ENCODE measurements at regions not wholly inside any gene's neighbourhood (a gene's known extent, or its start where the extent isn't known, plus 50 kb on each side); places are given as distances from the start of the nearest gene placed in this dataset.

DNA sequence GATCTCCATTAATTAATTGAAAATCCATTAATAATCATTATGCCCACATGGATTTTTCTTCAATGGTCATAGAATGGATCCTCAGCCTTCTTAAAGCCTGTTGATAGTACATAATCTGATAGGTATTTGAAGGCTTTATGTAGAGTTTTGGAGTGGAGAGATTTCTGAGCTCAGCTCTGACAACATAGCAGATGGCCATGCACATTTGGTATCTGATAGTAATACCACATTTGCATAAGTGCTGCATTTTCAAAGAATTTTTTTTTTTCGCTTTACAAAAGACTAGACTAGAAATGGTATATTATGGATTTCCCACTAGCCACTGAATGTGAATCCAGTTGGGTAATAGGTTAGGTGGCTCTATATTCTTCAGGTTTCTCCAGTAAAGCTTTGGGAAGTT lies 440.6 kb downstream of the FGF13 start:
- TF ChIP-seq, protein P1, sequence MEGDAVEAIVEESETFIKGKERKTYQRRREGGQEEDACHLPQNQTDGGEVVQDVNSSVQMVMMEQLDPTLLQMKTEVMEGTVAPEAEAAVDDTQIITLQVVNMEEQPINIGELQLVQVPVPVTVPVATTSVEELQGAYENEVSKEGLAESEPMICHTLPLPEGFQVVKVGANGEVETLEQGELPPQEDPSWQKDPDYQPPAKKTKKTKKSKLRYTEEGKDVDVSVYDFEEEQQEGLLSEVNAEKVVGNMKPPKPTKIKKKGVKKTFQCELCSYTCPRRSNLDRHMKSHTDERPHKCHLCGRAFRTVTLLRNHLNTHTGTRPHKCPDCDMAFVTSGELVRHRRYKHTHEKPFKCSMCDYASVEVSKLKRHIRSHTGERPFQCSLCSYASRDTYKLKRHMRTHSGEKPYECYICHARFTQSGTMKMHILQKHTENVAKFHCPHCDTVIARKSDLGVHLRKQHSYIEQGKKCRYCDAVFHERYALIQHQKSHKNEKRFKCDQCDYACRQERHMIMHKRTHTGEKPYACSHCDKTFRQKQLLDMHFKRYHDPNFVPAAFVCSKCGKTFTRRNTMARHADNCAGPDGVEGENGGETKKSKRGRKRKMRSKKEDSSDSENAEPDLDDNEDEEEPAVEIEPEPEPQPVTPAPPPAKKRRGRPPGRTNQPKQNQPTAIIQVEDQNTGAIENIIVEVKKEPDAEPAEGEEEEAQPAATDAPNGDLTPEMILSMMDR (IDR thresholded peaks at IDR 0.05) = no peak

DNA sequence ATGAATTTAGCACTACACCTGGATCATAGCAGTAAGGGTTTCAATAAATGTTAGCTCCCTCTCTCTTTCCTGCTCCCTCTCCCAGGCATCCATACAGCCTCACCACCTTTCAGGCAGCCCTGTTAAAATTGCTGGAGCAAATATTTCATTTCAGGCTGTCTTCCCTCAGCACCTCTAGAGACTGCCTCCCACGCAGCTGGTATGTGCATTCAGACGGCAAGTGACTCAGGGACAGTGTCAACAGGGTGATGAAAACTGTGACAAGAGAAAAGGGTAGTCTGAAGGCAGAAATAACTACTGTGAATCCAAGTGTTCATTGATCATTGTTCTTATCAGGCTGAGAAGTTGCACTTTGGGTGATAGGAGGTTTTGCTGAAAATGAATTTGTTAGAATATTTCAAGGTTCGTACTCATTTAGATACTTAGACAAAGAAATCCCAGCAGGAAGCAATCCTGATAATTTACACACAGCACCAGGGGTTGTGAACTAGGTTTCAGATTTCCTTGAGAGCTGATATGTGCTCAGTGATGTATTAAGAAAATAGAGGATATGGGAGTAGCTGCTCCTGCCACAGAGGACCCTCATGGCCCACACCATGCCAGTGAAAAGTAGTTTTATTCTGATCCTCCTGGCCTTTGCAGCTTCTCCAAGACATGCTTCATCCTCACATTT lies 424.2 kb downstream of the FGF13 start:
- TF ChIP-seq, protein P1 (IDR thresholded peaks at IDR 0.05) = no peak

DNA sequence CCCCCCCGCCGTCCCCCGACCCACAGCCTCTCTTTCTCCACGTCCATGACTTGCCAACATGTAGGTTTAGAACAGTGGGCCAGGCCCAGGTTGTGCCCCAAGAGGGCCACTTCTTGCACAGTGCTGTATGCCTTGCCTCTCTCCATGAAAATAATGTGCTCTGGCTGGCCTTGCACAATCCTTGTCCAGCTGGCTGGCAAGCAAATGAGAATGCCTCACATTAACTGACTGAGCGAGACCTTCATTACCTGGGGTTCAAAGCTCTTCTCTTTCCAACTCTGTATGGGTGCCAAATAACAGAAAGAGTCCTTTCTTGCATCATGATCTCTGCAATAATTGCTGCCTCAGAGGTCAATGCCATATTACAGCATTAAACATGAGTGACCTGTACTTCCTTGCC lies 416.6 kb downstream of the FGF13 start:
- TF ChIP-seq, protein P1 (IDR thresholded peaks at IDR 0.05) = no peak

DNA sequence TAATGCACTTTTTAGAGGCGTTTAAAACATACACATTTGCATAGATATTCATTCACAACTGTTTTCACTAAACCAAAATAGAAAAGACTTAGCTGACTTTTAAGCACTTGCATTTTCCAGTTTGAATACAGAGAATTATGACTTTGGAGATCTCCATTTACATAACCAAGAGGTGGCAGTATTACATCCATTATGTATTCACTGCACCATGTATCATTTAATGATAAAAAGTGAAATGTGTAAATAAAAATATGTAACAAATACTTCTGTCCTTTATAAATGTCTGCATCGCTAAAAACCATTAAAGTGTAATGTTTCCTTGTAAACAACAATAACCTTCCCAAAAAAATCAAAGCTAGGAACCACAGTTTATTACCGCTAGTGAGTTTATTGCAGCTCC lies 413.2 kb downstream of the FGF13 start:
- TF ChIP-seq, protein P1 (IDR thresholded peaks at IDR 0.05) = no peak

DNA sequence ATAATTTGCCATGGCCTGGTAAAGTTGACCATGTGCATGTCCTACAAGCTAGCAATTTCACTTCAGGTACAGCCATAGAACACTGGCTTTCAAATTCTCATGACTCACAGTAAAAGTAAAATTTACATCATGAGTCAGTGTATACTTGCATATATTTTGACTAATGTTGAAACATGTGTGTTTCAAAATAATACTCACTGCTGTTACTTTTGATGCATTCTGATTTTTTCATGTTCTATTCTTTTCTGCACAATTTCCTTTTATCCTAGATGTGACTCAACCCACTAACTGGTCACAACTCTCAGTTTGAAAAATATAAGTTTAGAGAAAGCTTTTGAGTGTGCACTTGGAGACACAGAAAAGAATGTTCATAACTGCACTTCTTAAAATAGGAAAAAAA lies 365.7 kb downstream of the FGF13 start:
- TF ChIP-seq, protein P1 (IDR thresholded peaks at IDR 0.05) = no peak

DNA sequence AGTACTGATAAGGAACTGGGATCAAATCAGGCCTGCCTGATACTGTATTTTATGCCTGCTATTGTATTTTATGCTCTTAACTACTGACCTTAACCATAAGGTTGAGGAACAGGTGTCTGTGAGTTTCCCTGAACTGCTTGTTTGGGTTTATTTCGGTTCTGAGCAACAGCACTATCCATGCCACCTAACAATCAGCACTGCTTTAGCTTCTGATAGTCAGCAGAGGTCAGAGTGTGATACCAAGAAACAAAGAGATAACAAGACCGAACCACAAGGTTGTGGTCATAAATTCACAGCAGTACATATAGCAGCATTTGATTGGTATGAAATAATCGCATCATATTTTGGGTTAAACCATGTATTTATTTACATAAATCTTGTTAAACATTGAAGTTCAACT lies 362.2 kb downstream of the FGF13 start:
- TF ChIP-seq, protein P1 (IDR thresholded peaks at IDR 0.05) = no peak

DNA sequence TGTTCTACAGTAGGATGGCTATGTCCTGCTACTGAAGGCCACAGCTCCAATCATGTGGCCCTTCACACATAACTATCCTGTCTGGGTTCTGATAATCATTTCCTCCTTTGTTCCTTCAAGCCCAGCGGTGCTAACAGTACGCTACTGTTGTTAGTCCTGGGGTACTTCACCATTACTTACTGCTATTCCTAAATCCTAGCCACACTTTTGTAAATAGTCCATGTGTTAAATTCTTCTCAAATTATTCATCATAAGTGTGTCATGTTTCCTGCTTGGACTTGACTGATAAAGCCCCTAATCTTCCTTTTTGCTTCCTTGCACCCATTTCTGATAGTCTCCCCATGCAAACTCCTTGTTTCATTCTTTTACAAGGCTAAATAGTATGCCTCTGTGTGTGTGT lies 332.6 kb downstream of the FGF13 start:
- TF ChIP-seq, protein P1 (IDR thresholded peaks at IDR 0.05) = no peak

DNA sequence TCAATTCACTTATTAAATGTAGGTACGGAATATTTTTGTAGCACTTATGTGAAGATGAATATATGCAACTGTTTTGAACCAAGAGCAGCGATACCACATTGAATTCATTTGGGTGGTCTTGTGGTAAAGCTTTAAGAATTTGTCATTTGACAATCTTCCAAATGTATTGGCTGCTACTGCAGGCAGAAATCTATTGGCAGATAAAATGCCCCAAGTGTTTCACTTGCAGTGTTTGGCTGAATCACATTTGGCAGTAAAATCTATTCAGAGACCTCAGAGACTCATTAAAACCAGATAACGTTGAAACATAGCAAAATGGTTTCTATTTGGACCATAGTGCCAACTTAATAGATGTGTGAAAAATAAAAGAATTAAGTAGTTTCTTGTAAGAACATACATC lies 303.4 kb downstream of the FGF13 start:
- TF ChIP-seq, protein P1 (IDR thresholded peaks at IDR 0.05) = no peak
